GM19351 (cell line): ENCODE measurements at regions not wholly inside any gene's neighbourhood (a gene's known extent, or its start where the extent isn't known, plus 50 kb on each side); places are given as distances from the start of the nearest gene placed in this dataset.
"Not testable (repeated sequence)": the region's sequence is repeated elsewhere in the genome, so short reads cannot be mapped to it uniquely, and the experiment has no call there.

Experiments
- ATAC-seq: cut with Tn5 transposase; IDR thresholded peaks from one replicate; pipeline ENCODE4 v1.9.1; 2021; ENCODE audit warnings: mild to moderate bottlenecking, moderate library complexity; ENCODE audit not compliant: unreplicated experiment

GRCh38 chr5:109989161-109989560 lies 299.4 kb downstream of the MAN2A1 start:
- no peak for ATAC-seq

- no peak for ATAC-seq
Measured at GRCh38 chr5:109989994-109990722, 300.4 kb downstream of the MAN2A1 start.

- ATAC-seq, result no peak
Measured at GRCh38 chr5:109990723-109991359, 301.1 kb downstream of the MAN2A1 start.

DNA sequence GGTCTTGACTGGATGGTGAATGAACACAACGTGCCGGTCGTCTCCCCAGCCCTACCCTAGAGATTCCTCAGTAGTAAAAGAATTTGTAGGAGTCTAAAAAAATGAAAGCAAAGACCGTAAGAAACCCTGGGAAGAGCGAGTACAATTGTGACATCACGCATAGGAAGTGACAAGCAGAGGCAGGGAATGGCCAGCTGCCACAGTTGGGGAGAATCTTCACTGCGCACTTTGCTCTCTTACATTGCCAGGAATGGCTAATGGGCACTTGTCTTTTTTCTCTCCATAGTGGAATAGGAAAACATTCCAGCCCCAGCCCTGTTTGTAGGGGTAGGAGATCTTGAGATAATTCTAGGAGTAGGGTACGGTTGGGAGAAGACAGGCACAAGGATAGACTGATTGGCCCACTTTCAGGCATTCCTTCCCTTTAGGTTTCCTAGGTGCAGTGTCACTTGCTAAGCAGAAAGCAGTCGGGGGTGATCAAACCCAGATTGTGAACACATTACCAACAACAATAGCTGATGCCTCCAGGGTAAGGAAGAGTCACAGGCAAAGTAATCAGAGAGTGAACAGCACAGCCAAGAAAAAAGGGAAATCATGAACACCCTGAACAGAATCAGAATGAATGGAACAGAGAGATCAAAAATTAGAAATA lies 302.7 kb downstream of the MAN2A1 start:
- no peak for ATAC-seq

DNA sequence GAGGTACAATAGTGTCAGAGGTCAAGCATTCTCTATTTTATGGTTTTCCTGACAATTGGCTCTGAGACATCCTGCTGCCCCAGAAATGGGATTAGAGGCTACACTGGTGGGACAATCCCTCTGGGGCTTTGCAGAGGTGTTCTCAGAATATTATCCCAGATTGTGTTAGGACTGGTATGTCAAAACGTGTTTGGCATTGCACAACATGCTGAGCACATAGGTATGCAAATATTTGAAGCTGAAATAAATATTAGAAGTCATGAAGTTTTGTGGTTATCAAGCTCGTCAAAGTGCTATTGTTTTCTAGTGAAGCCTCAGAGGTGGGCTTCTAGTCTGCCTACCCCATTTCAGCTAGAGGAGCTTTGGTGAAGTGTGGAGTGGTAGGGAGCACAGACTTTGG lies 304.4 kb downstream of the MAN2A1 start:
- no peak for ATAC-seq

- ATAC-seq, result no peak
Measured at GRCh38 chr5:109996246-109996645, 306.5 kb downstream of the MAN2A1 start.

- no peak for ATAC-seq
Measured at GRCh38 chr5:109997161-109997560, 307.4 kb downstream of the MAN2A1 start.

GRCh38 chr5:109998208-109998607 lies 308.5 kb downstream of the MAN2A1 start:
- no peak for ATAC-seq

DNA sequence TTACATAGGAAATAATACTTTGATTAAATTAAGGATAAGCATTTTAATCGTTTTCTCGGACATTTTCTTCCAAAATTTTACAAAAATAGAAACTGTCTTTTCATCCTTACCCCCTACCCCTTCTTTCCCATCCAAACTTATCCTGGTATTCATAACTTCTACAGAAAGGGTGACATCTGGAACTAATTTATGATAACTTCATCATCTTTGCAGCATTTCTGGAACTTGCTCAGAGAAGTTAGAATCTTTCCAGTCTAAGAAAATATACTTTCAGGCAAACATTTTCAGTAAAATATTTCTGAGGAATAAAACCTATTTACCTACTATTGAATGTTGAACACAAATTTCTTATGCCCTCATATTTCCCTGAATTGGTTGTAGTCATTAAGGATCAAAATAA lies 309.0 kb downstream of the MAN2A1 start:
- ATAC-seq, result no peak

GRCh38 chr5:110001648-110002047 lies 311.9 kb downstream of the MAN2A1 start:
- ATAC-seq, result no peak

DNA sequence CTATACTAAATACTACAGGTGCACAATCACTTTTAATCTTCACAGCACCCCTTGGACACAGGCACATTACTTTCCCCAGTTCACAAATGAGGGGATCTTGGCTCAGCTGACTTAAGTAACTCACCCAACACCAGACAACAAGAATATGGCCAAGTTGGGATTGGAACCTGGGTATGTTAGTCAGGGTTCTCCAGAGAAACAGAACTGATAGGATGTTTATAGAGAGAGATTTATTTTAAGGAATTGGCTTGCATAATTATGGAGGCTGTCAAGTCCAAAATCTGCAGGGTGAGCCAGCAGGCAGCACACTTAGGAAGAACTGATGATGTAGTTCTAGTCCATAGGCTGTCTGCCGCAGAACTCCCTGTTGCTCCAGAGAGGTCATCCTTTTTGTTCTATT lies 312.9 kb downstream of the MAN2A1 start:
- no peak for ATAC-seq

DNA sequence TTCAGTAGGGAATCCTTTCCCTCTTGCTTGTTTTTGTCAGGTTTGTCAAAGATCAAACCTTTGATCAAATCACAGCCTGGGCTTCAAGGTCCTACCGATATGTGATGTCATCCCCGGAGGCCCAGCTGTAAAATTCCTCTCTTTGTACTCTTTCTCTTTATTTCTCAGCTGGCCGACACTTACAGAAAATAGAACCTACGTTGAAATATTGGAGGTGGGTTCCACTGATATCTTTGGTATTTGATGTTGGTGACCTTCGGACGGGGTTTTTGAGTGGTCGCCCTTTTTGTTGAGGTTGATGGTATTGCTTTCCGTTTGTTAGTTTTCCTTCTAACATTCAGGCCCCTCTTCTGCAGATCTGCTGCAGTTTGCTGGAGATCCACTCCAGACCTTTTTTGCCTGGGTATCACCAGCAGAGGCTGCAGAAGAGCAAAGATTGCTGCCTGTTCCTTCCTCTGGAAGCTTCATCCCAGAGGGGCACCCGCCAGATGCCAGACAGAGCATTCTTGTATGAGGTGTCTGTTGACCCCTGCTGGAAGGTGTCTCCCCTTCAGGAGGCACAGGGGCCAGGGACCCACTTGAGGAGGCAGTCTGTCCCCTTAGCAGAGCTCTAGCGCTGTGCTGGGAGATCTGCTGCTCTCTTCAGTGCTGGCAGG lies 316.3 kb downstream of the MAN2A1 start:
- not testable (repeated sequence) for ATAC-seq

GRCh38 chr5:110007101-110007500 lies 317.4 kb downstream of the MAN2A1 start:
- no peak for ATAC-seq

DNA sequence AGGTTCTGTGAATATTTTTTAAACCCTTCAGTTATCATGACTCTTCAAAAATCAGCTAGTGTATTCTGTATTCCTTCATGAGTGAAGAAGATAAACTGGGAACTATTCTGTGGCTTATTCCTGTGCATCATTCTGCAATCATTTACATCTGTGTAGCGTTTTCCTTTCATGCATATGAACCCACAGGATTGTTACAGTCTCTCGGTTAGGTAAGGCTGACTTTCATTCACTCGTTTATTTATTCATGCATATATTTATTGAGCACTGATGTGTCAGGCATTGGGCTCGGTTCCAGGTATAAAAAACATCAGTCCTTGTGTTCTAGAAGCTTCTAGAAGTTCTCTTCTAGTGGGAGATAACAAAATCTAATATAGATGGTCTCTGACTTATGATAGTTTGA lies 318.4 kb downstream of the MAN2A1 start:
- ATAC-seq, result no peak

DNA sequence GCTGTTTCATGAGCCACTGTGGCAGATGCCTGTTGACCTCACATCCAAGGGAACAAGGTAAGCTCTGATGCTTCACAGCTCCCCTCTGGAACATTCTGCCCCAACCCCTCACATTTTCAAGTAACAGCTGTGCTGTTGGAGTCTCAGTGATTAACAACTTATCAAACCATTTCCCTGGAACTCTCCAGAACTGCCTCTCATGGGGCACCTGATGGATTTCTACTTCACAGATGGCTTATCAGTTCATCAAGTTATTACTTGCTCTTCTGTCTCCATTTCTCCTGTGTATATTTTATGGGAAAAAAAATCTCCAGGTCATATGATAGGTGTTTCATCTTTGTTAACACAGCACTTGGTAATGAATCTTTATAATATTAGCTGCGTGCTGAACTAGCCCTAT lies 322.4 kb downstream of the MAN2A1 start:
- ATAC-seq, result no peak

- no peak for ATAC-seq
Measured at GRCh38 chr5:110013017-110013416, 323.3 kb downstream of the MAN2A1 start.

DNA sequence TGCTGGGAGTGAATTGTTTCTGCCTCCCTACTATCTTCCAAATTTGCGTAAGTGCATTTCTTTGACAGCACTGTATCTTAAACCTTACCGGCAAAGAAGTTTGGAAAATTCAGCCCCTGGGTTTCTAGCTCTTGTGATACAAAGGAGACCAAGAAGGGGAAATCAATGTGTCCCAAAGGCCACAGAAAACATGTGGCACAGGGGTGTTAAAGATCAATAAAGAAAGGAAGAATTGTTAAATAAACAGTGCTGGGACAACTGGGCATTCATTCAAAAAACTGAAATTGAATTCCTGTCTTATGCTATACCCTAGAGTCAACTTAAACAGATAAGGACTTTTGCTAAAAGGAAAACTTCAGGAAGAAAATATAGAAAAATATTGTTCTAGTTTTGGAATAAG lies 328.1 kb downstream of the MAN2A1 start:
- no peak for ATAC-seq

DNA sequence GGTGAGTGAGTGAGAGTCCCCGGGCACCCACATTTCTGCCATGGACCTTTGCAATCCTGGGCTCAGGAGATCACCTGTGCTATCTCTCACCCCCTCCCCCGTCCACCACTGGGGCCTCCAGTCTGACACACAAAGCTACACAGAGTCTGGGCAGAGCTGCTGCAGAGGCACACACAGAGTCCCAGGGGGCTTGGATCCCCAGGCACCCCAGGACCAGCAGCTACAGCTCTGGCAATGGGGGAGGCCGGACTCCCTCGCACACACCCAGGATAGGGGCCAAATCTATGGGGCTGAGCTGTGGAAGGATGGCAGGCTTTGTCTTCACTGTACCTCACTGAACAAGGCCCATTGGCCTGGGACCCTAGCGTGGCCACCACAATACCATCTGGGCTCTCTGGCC lies 328.8 kb downstream of the MAN2A1 start:
- no peak for ATAC-seq

DNA sequence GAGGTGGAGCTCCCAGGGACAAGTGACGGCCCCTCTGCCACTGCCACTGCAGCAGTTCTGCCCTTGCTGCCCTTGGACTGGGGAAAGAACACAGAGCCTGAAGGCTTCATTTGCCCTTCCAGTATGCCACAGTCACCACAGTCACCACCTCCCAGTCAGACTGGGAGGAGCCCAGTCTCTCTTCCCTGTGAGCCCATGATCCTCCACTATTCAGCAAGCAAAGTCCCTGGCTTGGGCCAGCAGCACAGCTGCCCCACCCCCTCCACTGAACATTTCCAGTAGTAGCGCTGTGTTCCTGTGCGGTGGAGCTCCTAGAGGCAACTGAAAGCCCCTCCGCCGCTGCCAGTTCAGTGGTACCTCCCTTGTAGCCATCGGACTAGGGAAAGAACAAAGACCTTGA lies 329.4 kb downstream of the MAN2A1 start:
- ATAC-seq, result no peak

DNA sequence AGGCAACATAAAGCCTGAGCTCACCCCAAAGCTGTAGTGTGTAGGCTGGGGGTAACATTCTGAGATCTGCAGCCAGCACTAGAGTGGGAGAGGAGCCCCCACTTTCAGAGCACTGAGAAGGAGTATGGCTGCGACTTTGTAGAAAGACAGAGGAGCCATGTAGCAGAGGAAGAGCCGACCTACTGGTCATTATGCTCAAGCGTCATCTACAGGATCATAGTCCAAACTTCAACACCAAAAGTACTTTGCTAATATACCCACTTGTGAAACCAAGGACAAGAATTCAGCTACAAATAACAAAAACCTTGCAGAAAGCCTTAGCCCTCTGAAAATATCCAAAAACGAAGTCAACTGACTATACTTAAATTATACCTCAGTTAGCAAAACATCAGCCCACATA lies 330.1 kb downstream of the MAN2A1 start:
- no peak for ATAC-seq

DNA sequence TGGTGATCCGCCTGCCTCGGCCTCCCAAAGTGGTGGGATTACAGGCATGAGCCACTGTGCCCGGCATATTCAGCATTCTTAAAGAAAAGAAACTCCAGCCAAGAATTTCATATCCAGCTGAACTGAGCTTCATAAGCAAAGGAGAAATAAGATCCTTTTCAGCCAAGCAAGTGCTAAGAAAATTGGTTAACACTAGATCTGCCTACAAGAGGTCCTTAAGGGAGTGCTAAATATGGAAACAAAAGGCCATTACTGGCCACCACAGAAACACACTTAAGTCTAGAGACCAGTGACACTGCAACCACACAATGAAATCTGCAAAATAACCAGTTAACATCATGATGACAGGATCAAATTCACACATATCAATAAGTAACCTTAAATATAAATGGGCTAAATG lies 331.5 kb downstream of the MAN2A1 start:
- no peak for ATAC-seq

DNA sequence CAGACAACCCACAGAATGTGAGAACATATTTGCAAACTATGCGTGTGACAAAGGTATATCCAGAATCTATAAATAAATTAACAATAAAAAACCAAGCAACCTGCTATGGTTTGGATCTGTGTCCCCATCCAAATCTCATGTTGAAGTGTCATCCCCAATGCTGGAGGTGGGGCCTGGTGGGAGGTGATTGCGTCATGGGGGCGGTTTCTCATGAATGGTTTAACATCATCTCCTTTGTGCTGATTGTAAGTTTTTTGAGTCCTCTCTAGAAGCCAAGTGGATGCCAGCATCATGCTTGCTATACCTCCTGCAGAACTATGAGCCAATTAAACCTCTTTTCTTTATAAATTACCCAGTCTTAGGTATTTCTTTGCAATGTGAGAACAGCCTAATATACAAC lies 335.4 kb downstream of the MAN2A1 start:
- no peak for ATAC-seq
